A673 (cell line): ENCODE measurements at regions not wholly inside any gene's neighbourhood (a gene's known extent, or its start where the extent isn't known, plus 50 kb on each side); places are given as distances from the start of the nearest gene placed in this dataset.
A peak's percentile ranks its signal among the peaks of the same experiment; 100 is the strongest.
"Not testable (repeated sequence)": the region's sequence is repeated elsewhere in the genome, so short reads cannot be mapped to it uniquely, and the experiment has no call there.

Experiments used
- BruUV-seq: library from RNA; stranded (reverse); fragments of 400-500 nt; replicated peaks from 2 replicates; lab custom pipeline; 2021; lab: Mats Ljungman, UMichigan
- CTCF ChIA-PET: fragments of 300-600 bp; sonication (Branson Sonifier 250); formaldehyde crosslinking; loops from one replicate; lab custom pipeline; 2022; ENCODE audit warnings: antibody characterized with exemption; lab: Charles Lee
- POLR2A ChIA-PET: fragments of 300-600 bp; sonication (Branson Sonifier 250); formaldehyde crosslinking; loops from one replicate; lab custom pipeline; 2022; ENCODE audit warnings: antibody characterized with exemption; ENCODE audit not compliant: low non-redundant PET; lab: Charles Lee
- DNase-seq: peaks from one replicate; pipeline ENCODE4 v3.0.0-alpha.2; 2015; ENCODE audit warnings: low spot score
- H3K27ac ChIP-seq: fragments of 200-600 bp; sonication (generic); 2 replicates; pipeline ENCODE4 v1.5.1; 2016; ENCODE audit warnings: mixed run types, low read depth, mild to moderate bottlenecking, mixed read lengths, antibody characterized with exemption, low read length; ENCODE audit not compliant: poor library complexity, severe bottlenecking
- H3K27me3 ChIP-seq: fragments of 200-600 bp; sonication (generic); replicated peaks from 2 replicates; pipeline ENCODE4 v1.6.1; 2017; ENCODE audit warnings: mixed run types, low read depth, mild to moderate bottlenecking, mixed read lengths, antibody characterized with exemption, low read length; ENCODE audit not compliant: insufficient read depth, poor library complexity
- H3K36me3 ChIP-seq: fragments of 200-600 bp; sonication (generic); 2 replicates; pipeline ENCODE4 v1.6.1; 2016; ENCODE audit warnings: mixed run types, mild to moderate bottlenecking, mixed read lengths, antibody characterized with exemption, low read length; ENCODE audit not compliant: insufficient read depth, poor library complexity, severe bottlenecking
- H3K4me1 ChIP-seq: fragments of 200-600 bp; sonication (generic); 2 replicates; pipeline ENCODE4 v1.6.1; 2017; ENCODE audit warnings: mixed run types, mild to moderate bottlenecking, mixed read lengths, antibody characterized with exemption, low read length; ENCODE audit not compliant: insufficient read depth, poor library complexity, severe bottlenecking
- H3K4me3 ChIP-seq: fragments of 200-600 bp; sonication (generic); 2 replicates; pipeline ENCODE4 v1.5.1; 2016; ENCODE audit warnings: low read depth, mixed run types, mild to moderate bottlenecking, mixed read lengths, low read length; ENCODE audit not compliant: poor library complexity, severe bottlenecking
- H3K9me3 ChIP-seq: fragments of 200-600 bp; sonication (generic); 2 replicates; pipeline ENCODE4 v1.6.1; 2016; ENCODE audit warnings: mixed run types, low read depth, mild to moderate bottlenecking, mixed read lengths, antibody characterized with exemption, low read length; ENCODE audit not compliant: poor library complexity, severe bottlenecking
- EZH2 ChIP-seq: fragments of 200-600 bp; sonication (generic); IDR thresholded peaks from 2 replicates; pipeline ENCODE4 v1.6.1; 2017; ENCODE audit warnings: borderline replicate concordance, low read depth, mild to moderate bottlenecking, mixed read lengths, antibody characterized with exemption, low read length; ENCODE audit not compliant: poor library complexity, severe bottlenecking
- intact Hi-C: fragments of 100-400 bp; cut with micrococcal nuclease; formaldehyde crosslinking; loops from one replicate; pipeline ENCODE4 v1.10.0; 2022; ENCODE audit not compliant: unreplicated experiment
- TF ChIP-seq, protein P1 (sequence below): fragments of 300-800, 200-600 bp; sonication (generic); conservative IDR thresholded peaks from 2 replicates; pipeline ENCODE4 v1.5.1; 2017; ENCODE audit warnings: low read depth, mild to moderate bottlenecking, antibody characterized with exemption, low read length, moderate library complexity, mixed read lengths

DNA sequence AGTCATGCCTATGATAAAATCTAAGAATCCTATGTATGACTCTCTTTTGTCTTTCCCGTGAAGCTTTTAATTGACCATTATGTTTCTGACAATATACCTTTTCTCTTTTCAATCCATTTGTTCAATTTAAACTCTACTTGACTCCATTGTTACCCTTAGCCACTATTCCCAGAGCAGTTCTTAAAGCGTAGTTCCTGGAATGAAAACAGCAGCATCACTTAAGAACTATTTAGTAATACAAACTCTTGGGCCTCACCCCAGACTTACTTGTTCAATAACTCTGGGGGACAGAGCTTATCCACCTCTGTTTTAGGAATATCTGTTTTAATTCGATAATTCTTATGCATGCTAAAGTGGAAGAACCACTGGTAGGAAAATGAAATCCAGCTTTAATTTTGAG, 358.4 kb downstream of the PRR32 start:
- no peaks in the 10 kb centered on the region for H3K36me3 ChIP-seq
- BruUV-seq: no TSS peak
- TF ChIP-seq, protein P1, sequence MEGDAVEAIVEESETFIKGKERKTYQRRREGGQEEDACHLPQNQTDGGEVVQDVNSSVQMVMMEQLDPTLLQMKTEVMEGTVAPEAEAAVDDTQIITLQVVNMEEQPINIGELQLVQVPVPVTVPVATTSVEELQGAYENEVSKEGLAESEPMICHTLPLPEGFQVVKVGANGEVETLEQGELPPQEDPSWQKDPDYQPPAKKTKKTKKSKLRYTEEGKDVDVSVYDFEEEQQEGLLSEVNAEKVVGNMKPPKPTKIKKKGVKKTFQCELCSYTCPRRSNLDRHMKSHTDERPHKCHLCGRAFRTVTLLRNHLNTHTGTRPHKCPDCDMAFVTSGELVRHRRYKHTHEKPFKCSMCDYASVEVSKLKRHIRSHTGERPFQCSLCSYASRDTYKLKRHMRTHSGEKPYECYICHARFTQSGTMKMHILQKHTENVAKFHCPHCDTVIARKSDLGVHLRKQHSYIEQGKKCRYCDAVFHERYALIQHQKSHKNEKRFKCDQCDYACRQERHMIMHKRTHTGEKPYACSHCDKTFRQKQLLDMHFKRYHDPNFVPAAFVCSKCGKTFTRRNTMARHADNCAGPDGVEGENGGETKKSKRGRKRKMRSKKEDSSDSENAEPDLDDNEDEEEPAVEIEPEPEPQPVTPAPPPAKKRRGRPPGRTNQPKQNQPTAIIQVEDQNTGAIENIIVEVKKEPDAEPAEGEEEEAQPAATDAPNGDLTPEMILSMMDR: no peak
- TF ChIP-seq EZH2: no peak
- H3K27ac ChIP-seq: no peak overlapping the region
- intact Hi-C loops: no loop called here
- no peaks in the 10 kb centered on the region for H3K27me3 ChIP-seq
- H3K4me1 ChIP-seq: no peaks in the 10 kb centered on the region
- ChIA-PET CTCF (no interaction called here), POLR2A (no interaction called here)
- H3K4me3 ChIP-seq: no peak overlapping the region
- DNase-seq: no peak
- no peaks in the 10 kb centered on the region for H3K9me3 ChIP-seq

DNA sequence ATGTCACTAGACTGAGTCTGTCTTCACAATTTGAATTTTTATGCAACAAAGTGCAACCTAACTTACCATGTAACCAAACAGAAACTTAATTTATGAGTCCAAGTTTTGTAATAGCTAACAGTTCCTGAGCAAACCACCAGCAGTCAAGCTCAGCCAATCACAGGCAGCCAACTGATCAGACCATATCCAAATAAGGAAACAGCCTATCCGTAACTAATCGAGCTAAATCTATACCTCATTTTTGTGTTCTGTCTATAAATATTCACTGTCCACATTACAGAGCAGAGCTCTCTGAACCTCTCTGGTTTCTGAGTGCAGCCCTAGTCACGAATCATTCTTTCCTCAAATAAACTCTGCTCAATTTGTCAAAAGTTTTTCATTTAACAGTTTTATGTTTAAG, 367.6 kb downstream of the PRR32 start:
- ChIA-PET POLR2A (no interaction called here), CTCF (no interaction called here)
- Histone ChIP-seq H3K27ac (no peak overlapping the region), H3K4me3 (no peak overlapping the region), H3K36me3 (no peaks in the 10 kb centered on the region), H3K27me3 (no peaks in the 10 kb centered on the region), H3K4me1 (no peaks in the 10 kb centered on the region), H3K9me3 (peaks cover 3% of the 10 kb centered on the region)
- peak; percentile 0 for DNase-seq
- no TSS peak for BruUV-seq
- intact Hi-C loops: loop anchor here (10.0 kb wide), 1 partner anchor 228 kb away; no protein-coding TSS in a partner anchor
- no peak for TF ChIP-seq EZH2

DNA sequence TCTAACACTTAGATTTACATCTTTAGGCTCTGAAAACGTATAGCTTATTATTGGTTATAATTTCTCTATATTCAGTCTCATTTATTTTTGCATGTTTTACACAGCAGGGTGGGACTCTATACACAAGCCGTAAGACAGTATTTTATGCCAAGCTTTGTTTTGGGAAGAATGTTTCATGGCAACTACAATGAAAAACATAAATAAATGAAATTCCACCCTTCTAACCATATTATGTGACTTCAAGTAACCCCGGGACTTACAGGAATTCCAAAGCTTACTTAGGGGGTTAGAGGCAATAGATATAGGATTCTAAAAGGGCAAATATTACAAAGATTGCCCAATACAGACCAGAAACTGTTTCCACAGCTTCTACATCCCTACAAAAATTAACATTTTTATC, 370.9 kb downstream of the PRR32 start:
- ChIA-PET CTCF (no interaction called here), POLR2A (no interaction called here)
- Histone ChIP-seq H3K9me3 (no peaks in the 10 kb centered on the region), H3K27ac (no peak overlapping the region), H3K27me3 (no peaks in the 10 kb centered on the region), H3K4me1 (no peaks in the 10 kb centered on the region), H3K36me3 (no peaks in the 10 kb centered on the region), H3K4me3 (no peak overlapping the region)
- no TSS peak for BruUV-seq
- TF ChIP-seq EZH2: no peak
- DNase-seq: no peak
- intact Hi-C loops: no loop called here

DNA sequence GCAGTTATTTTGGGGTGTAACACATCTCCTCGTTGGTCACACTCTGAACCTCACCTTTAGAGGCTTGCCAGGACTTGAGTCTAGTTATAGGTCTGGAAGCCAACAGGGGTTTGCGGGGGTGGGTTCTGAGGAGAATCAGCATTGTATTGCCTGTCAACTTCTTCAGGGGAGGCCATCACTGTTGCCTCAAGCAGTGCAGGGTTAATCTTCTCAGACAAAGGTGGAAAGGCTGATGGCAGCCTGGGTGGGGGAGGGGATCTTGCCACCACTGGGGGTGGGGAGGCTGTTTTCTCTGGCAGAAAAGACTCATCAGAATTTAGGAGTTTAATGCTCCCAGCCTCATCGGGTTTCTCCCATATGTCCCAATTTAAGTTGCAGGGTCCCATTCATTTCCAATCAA, 387.8 kb downstream of the PRR32 start:
- Histone ChIP-seq H3K4me1 (no peaks in the 10 kb centered on the region), H3K27me3 (no peaks in the 10 kb centered on the region), H3K27ac (no peak overlapping the region), H3K9me3 (no peaks in the 10 kb centered on the region), H3K4me3 (no peak overlapping the region), H3K36me3 (no peaks in the 10 kb centered on the region)
- no peak for DNase-seq
- intact Hi-C loops: no loop called here
- no TSS peak for BruUV-seq
- TF ChIP-seq, protein P1: no peak
- TF ChIP-seq EZH2: no peak
- CTCF ChIA-PET: no interaction called here
- POLR2A ChIA-PET: no interaction called here

GRCh38 chrX:127221821-127222220, 402.3 kb downstream of the PRR32 start:
- DNase-seq, H3K27me3 ChIP-seq, H3K4me1 ChIP-seq, POLR2A ChIA-PET, H3K27ac ChIP-seq, BruUV-seq, intact Hi-C loops, CTCF ChIA-PET, H3K9me3 ChIP-seq, H3K4me3 ChIP-seq, H3K36me3 ChIP-seq: not testable (repeated sequence)
